Mesenchymal stem cell (in vitro differentiated cells and primary cell): ENCODE measurements at regions not wholly inside any gene's neighbourhood (a gene's known extent, or its start where the extent isn't known, plus 50 kb on each side); places are given as distances from the start of the nearest gene placed in this dataset.
"Not testable (repeated sequence)": the region's sequence is repeated elsewhere in the genome, so short reads cannot be mapped to it uniquely, and the experiment has no call there.

Experiments used
- DNase-seq: peaks from one replicate; pipeline ENCODE4 v3.0.0-alpha.2; 2013
- H2AFZ ChIP-seq: one replicate; pipeline ENCODE4 v1.6.1; 2013; ENCODE audit warnings: low read depth, mild to moderate bottlenecking, control low read depth, inconsistent platforms, low read length, moderate library complexity
- H2AK5ac ChIP-seq: 2 replicates; pipeline ENCODE4 v1.6.1; 2013; ENCODE audit warnings: low read length, moderate library complexity, mild to moderate bottlenecking, inconsistent platforms; ENCODE audit not compliant: severe bottlenecking
- H2BK120ac ChIP-seq: one replicate; pipeline ENCODE4 v1.6.1; 2013; ENCODE audit warnings: low read depth, mild to moderate bottlenecking, inconsistent platforms, low read length, moderate library complexity
- H2BK12ac ChIP-seq, 2 experiments: one replicate each; pipeline ENCODE4 v1.6.1; 2013; ENCODE audit warnings: inconsistent platforms in 2 of 2, low read length in 2 of 2, mild to moderate bottlenecking in 2 of 2, moderate library complexity in 2 of 2, control low read depth in 1 of 2
- H2BK15ac ChIP-seq: one replicate; pipeline ENCODE4 v1.6.1; 2013; ENCODE audit warnings: mild to moderate bottlenecking, low read depth, inconsistent platforms; ENCODE audit not compliant: poor library complexity, severe bottlenecking
- H2BK5ac ChIP-seq: 2 replicates; pipeline ENCODE4 v1.6.1; 2013; ENCODE audit warnings: low read depth, mild to moderate bottlenecking, low read length, control low read depth, inconsistent platforms; ENCODE audit not compliant: poor library complexity, severe bottlenecking
- H3K14ac ChIP-seq, 2 experiments: one replicate each; pipeline ENCODE4 v1.6.1; 2013; ENCODE audit warnings: inconsistent platforms in 2 of 2, low read length in 2 of 2, control low read depth in 1 of 2, mild to moderate bottlenecking in 1 of 2, moderate library complexity in 1 of 2
- H3K18ac ChIP-seq, 2 experiments: one replicate each; pipeline ENCODE4 v1.6.1; 2013; ENCODE audit warnings: inconsistent platforms in 2 of 2, low read length in 2 of 2, control low read depth in 1 of 2, low read depth in 1 of 2, mild to moderate bottlenecking in 1 of 2
- H3K23ac ChIP-seq, 2 experiments: one replicate each; pipeline ENCODE4 v1.6.1; 2013; ENCODE audit warnings: inconsistent platforms in 2 of 2, low read length in 2 of 2, mild to moderate bottlenecking in 2 of 2, moderate library complexity in 2 of 2, control low read depth in 1 of 2
- H3K27ac ChIP-seq: 2 replicates; pipeline ENCODE4 v1.5.1; 2013; ENCODE audit warnings: mild to moderate bottlenecking, moderate library complexity, low read length, control low read depth, inconsistent platforms; ENCODE audit not compliant: poor library complexity, severe bottlenecking
- H3K27me3 ChIP-seq, 2 experiments: 2 replicates each; pipeline versions ENCODE4 v1.6.1 to v1.7.0; 2013; ENCODE audit warnings: low read length in 2 of 2, mild to moderate bottlenecking in 2 of 2, moderate library complexity in 2 of 2, control low read depth in 1 of 2, inconsistent platforms in 1 of 2; ENCODE audit not compliant: control insufficient read depth in 1 of 2, insufficient read depth in 1 of 2
- H3K36me3 ChIP-seq, 2 experiments: 2 replicates each; pipeline versions ENCODE4 v1.6.1 to v1.7.0; 2013; ENCODE audit warnings: low read length in 2 of 2, control low read depth in 1 of 2, inconsistent platforms in 1 of 2, low read depth in 1 of 2, mild to moderate bottlenecking in 1 of 2; ENCODE audit not compliant: insufficient read depth in 2 of 2, control insufficient read depth in 1 of 2
- H3K4ac ChIP-seq, 2 experiments: one replicate each; pipeline ENCODE4 v1.6.1; 2013; ENCODE audit warnings: inconsistent platforms in 2 of 2, low read length in 2 of 2, mild to moderate bottlenecking in 2 of 2, moderate library complexity in 2 of 2, control low read depth in 1 of 2, low read depth in 1 of 2
- H3K4me1 ChIP-seq: 2 replicates; pipeline ENCODE4 v1.6.1; 2013; ENCODE audit warnings: low read depth, low read length, control low read depth; ENCODE audit not compliant: control insufficient read depth, insufficient read depth
- H3K4me2 ChIP-seq: 2 replicates; pipeline ENCODE4 v1.6.1; 2013; ENCODE audit warnings: low read length, mild to moderate bottlenecking, inconsistent platforms; ENCODE audit not compliant: poor library complexity, severe bottlenecking
- H3K4me3 ChIP-seq, 2 experiments: 2 replicates each; pipeline versions ENCODE4 v1.5.1 to v1.7.0; 2013; ENCODE audit warnings: low read length in 2 of 2, mild to moderate bottlenecking in 2 of 2, control low read depth in 1 of 2, low read depth in 1 of 2; ENCODE audit not compliant: insufficient read depth in 1 of 2
- H3K79me1 ChIP-seq: replicated peaks from 2 replicates; pipeline ENCODE4 v1.6.1; 2013; ENCODE audit warnings: mild to moderate bottlenecking, control low read depth, low read length, inconsistent platforms; ENCODE audit not compliant: poor library complexity, severe bottlenecking
- H3K9ac ChIP-seq: 2 replicates; pipeline ENCODE4 v1.7.0; 2013; ENCODE audit warnings: mild to moderate bottlenecking, low read length, moderate library complexity
- H3K9me3 ChIP-seq: 2 replicates; pipeline ENCODE4 v1.7.0; 2013; ENCODE audit warnings: mild to moderate bottlenecking, low read length; ENCODE audit not compliant: control insufficient read depth
- H4K8ac ChIP-seq: one replicate; pipeline ENCODE4 v1.6.1; 2013; ENCODE audit warnings: inconsistent platforms, mild to moderate bottlenecking, low read length, moderate library complexity
- H4K91ac ChIP-seq: one replicate; pipeline ENCODE4 v1.6.1; 2013; ENCODE audit warnings: mild to moderate bottlenecking, low read length, inconsistent platforms
- WGBS: methylation state at CpG from one replicate; pipeline ENCODE4 v1.1.7; 2013; ENCODE audit warnings: mixed read lengths; 5-methylcytosine and 5-hydroxymethylcytosine counted together

DNA sequence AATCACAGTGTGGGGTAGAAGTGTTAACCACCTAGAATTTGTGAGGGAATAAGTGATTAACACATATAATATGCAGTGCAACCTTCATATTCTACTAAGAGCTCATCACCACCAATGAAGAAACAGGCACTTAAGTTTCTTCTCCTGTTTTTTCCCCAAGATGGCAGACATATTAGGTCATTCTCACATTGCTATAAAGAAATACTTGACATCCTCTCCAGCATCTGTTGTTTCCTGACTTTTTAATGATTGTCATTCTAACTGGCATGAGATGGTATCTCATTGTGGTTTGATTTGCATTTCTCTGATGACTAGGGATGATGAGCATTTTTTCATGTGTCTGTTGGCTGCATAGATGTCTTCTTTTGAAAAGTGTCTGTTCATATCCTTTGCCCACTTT, 301.5 kb upstream of the CLEC14A start:
- H3K27ac ChIP-seq, H3K79me1 ChIP-seq, H3K9ac ChIP-seq, H3K36me3 ChIP-seq, H2BK15ac ChIP-seq, H3K4me3 ChIP-seq, H3K23ac ChIP-seq, H3K27me3 ChIP-seq, H2BK5ac ChIP-seq, H3K4me1 ChIP-seq, H4K8ac ChIP-seq, H2BK12ac ChIP-seq, H2AK5ac ChIP-seq, H4K91ac ChIP-seq, H2AFZ ChIP-seq, H3K18ac ChIP-seq, DNase-seq, H3K14ac ChIP-seq, H2BK120ac ChIP-seq, H3K4ac ChIP-seq, H3K4me2 ChIP-seq: not testable (repeated sequence)
- peaks cover 15% of the 10 kb centered on the region for H3K9me3 ChIP-seq

DNA sequence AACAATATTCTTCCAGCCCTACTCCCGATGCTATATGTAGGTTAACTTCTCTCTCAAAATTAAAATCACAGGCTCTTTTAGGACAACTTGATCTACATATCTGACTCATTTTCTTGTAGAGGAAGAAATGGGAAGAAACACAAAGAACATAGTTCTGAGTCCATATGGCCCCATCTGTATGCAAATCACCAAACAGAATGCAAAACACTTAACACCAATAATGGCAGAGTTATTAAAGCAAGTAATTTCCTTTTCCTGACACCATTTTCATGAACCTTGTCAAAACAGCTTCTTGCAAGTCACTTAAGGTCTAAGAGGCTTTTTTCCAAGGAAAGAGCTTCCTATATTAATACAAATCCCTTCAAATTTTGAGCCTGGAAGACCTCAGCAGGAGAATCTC, 300.4 kb upstream of the CLEC14A start:
- no peak overlapping the region for H3K4me2 ChIP-seq

DNA sequence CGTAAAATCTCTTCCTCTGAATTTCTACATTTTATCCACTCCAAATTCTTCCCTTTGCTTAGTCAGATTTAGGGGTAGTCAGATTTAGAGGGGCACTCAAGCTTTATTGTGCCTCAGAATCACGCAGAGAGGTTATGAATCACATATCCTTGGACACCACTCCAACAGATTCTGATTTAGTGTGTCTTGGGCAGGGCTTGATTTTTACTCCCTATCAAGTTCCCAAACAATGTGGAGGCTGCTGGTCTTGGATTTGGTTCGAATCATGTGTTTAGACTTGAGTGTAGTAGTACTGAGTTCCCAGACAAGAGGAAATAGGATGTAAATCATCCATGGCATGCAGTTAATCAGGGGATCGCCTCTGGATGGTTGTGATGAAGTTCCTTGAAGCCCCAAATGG, 298.1 kb upstream of the CLEC14A start:
- no peak overlapping the region for H3K27ac ChIP-seq
- DNase-seq = peak; percentile 30
- H2BK5ac ChIP-seq = no peak overlapping the region
- no peak overlapping the region for H3K14ac ChIP-seq
- no peak overlapping the region for H4K91ac ChIP-seq
- no peak overlapping the region for H2AK5ac ChIP-seq
- H2BK12ac ChIP-seq = peak overlapping the region in 1 of 2 experiments; percentile 6
- H2AFZ ChIP-seq = no peak overlapping the region
- H3K36me3 ChIP-seq = no peaks in the 10 kb centered on the region
- no peak overlapping the region for H4K8ac ChIP-seq
- no peak overlapping the region for H3K4ac ChIP-seq
- H2BK120ac ChIP-seq = no peak overlapping the region
- peaks cover under 1% of the 10 kb centered on the region for H3K9me3 ChIP-seq
- no peak overlapping the region for H3K18ac ChIP-seq
- 38% methylated on average over 4 of the region's 4 CpGs for WGBS
- no peaks in the 10 kb centered on the region for H3K27me3 ChIP-seq
- no peak overlapping the region for H3K9ac ChIP-seq
- no peaks in the 10 kb centered on the region for H3K4me1 ChIP-seq
- no peak overlapping the region for H3K4me2 ChIP-seq
- no peak overlapping the region for H3K4me3 ChIP-seq
- H3K23ac ChIP-seq = no peak overlapping the region
- H2BK15ac ChIP-seq = no peak overlapping the region
- no peaks in the 10 kb centered on the region for H3K79me1 ChIP-seq

More for the DNA sequence above, 300.4 kb upstream of the CLEC14A start:
- H2AK5ac ChIP-seq = no peak overlapping the region
- no peak overlapping the region for H2BK15ac ChIP-seq
- no peaks in the 10 kb centered on the region for H3K79me1 ChIP-seq
- no peak overlapping the region for H3K27ac ChIP-seq
- H3K9ac ChIP-seq = no peak overlapping the region
- no peak overlapping the region for H2BK12ac ChIP-seq
- no peaks in the 10 kb centered on the region for H3K27me3 ChIP-seq
- no peak overlapping the region for H2BK120ac ChIP-seq
- 100% methylated on average over 1 of the region's 1 CpG for WGBS
- H2BK5ac ChIP-seq = no peak overlapping the region
- no peak overlapping the region for H3K4me3 ChIP-seq
- no peak overlapping the region for H3K18ac ChIP-seq
- no peak overlapping the region for H3K4ac ChIP-seq
- H3K23ac ChIP-seq = no peak overlapping the region
- no peak for DNase-seq
- no peaks in the 10 kb centered on the region for H3K4me1 ChIP-seq
- H4K91ac ChIP-seq = no peak overlapping the region
- H4K8ac ChIP-seq = no peak overlapping the region
- H2AFZ ChIP-seq = no peak overlapping the region
- peaks cover 15% of the 10 kb centered on the region for H3K9me3 ChIP-seq
- no peak overlapping the region for H3K14ac ChIP-seq
- no peaks in the 10 kb centered on the region for H3K36me3 ChIP-seq

DNA sequence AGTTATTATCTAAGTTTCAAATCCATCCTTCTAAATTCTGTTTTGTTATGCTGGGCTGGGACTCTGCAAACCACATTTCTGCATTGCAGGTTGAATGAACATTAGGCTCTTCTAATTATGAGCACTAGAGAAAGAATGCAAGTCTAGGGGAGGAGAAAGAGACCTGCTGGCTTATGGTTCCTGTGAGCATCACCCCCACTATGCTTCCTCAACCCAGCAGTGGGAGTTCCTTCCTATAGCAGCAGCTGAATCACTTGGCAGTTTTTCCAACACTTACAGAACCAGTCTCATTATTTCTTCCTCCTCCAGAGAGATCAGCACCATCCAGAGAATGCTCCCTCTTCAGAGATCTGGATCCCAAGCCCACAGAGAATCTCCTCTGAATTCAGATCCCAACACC, 297.7 kb upstream of the CLEC14A start:
- Histone ChIP-seq H3K9me3 (no peaks in the 10 kb centered on the region), H3K36me3 (no peaks in the 10 kb centered on the region), H3K79me1 (no peaks in the 10 kb centered on the region), H2BK15ac (no peak overlapping the region), H3K4ac (no peak overlapping the region), H3K4me1 (no peaks in the 10 kb centered on the region), H3K23ac (no peak overlapping the region), H4K91ac (no peak overlapping the region), H3K27ac (no peak overlapping the region), H3K9ac (no peak overlapping the region), H2BK120ac (no peak overlapping the region), H3K14ac (no peak overlapping the region), H2AFZ (no peak overlapping the region), H3K4me2 (no peak overlapping the region), H4K8ac (no peak overlapping the region), H3K18ac (no peak overlapping the region), H3K4me3 (no peak overlapping the region), H2BK5ac (no peak overlapping the region), H3K27me3 (no peaks in the 10 kb centered on the region), H2BK12ac (no peak overlapping the region), H2AK5ac (no peak overlapping the region)
- peak; percentile 44 for DNase-seq
